ENCODE measurements at regions not wholly inside any gene's neighbourhood (a gene's known extent, or its start where the extent isn't known, plus 50 kb on each side); places are given as distances from the start of the nearest gene placed in this dataset.

GRCh38 chr9:1157836-1158235 is 107.7 kb downstream of the DMRT2 start:
- no peaks in the 10 kb centered on the region for H3K9me3 ChIP-seq
- no peaks in the 10 kb centered on the region for H3K36me3 ChIP-seq
- no peak for DNase-seq
- no peaks in the 10 kb centered on the region for H3K4me1 ChIP-seq
- H3K27me3 ChIP-seq: no peaks in the 10 kb centered on the region
- no peak overlapping the region for H3K4me3 ChIP-seq
- WGBS, 5 donors: 28 to 67% (median 52%) methylated on average over 1 of the region's 1 CpG
- TF ChIP-seq POLR2AphosphoS5 (IDR thresholded peaks at IDR 0.05) (no peak), EP300 (IDR thresholded peaks at IDR 0.05) (no peak), CTCF (IDR thresholded peaks at IDR 0.05) (no peak), POLR2A (IDR thresholded peaks at IDR 0.05) (no peak)
- H3K27ac ChIP-seq: no peak overlapping the region
- intact Hi-C loops (cut with DNase I; ENCODE audit: low total_unique reads): no loop called here

- 59 to 84% (median 67%) methylated on average over 3 of the region's 3 CpGs for WGBS, 5 donors
- H3K36me3 ChIP-seq: no peaks in the 10 kb centered on the region
These were observed 120.8 kb downstream of the DMRT2 start for GRCh38 chr9:1170918-1171317.

GRCh38 chr9:1171546-1171945 is 121.4 kb downstream of the DMRT2 start:
- intact Hi-C loops (cut with DNase I; ENCODE audit: low total_unique reads): no loop called here
- WGBS, 5 donors: 56 to 70% (median 60%) methylated on average over 5 of the region's 5 CpGs
- no peak for TF ChIP-seq CTCF (IDR thresholded peaks at IDR 0.05)
- no peak for TF ChIP-seq POLR2A (IDR thresholded peaks at IDR 0.05)
- TF ChIP-seq EP300 (IDR thresholded peaks at IDR 0.05): no peak
- no peak for TF ChIP-seq POLR2AphosphoS5 (IDR thresholded peaks at IDR 0.05)
- Histone ChIP-seq H3K4me3 (no peak overlapping the region), H3K36me3 (no peaks in the 10 kb centered on the region), H3K27me3 (no peaks in the 10 kb centered on the region), H3K9me3 (peaks cover 5 to 12% (median 6%) of the 10 kb centered on the region in 4 donors), H3K27ac (no peak overlapping the region), H3K4me1 (no peaks in the 10 kb centered on the region)
- no peak for DNase-seq

More at GRCh38 chr9:1170918-1171317, 120.8 kb downstream of the DMRT2 start:
- no peak for TF ChIP-seq POLR2A (IDR thresholded peaks at IDR 0.05)
- no peak for TF ChIP-seq CTCF (IDR thresholded peaks at IDR 0.05)
- TF ChIP-seq POLR2AphosphoS5 (IDR thresholded peaks at IDR 0.05): no peak
- TF ChIP-seq EP300 (IDR thresholded peaks at IDR 0.05): no peak
- DNase-seq: no peak
- H3K4me1 ChIP-seq: no peaks in the 10 kb centered on the region
- no peak overlapping the region for H3K4me3 ChIP-seq
- H3K27me3 ChIP-seq: no peaks in the 10 kb centered on the region
- no peak overlapping the region for H3K27ac ChIP-seq
- intact Hi-C loops (cut with DNase I; ENCODE audit: low total_unique reads): no loop called here
- H3K9me3 ChIP-seq: peaks cover 5 to 12% (median 6%) of the 10 kb centered on the region in 4 donors

GRCh38 chr9:1173211-1173610 is 123.1 kb downstream of the DMRT2 start:
- peak in 1 of 2 donors; percentile 33 for DNase-seq
- no peaks in the 10 kb centered on the region for H3K4me1 ChIP-seq
- H3K36me3 ChIP-seq: no peaks in the 10 kb centered on the region
- H3K27me3 ChIP-seq: no peaks in the 10 kb centered on the region
- WGBS, 5 donors: 11 to 25% (median 20%) methylated on average over 3 of the region's 3 CpGs
- no peak overlapping the region for H3K27ac ChIP-seq
- TF ChIP-seq CTCF (IDR thresholded peaks at IDR 0.05): no peak
- no peak for TF ChIP-seq POLR2A (IDR thresholded peaks at IDR 0.05)
- TF ChIP-seq EP300 (IDR thresholded peaks at IDR 0.05): no peak
- no peak for TF ChIP-seq POLR2AphosphoS5 (IDR thresholded peaks at IDR 0.05)
- intact Hi-C loops (cut with DNase I; ENCODE audit: low total_unique reads): no loop called here
- H3K4me3 ChIP-seq: no peak overlapping the region
- H3K9me3 ChIP-seq: peaks cover 0 to 8% (median 2%) of the 10 kb centered on the region in 4 donors

All from stomach (tissue), 8 donors.